ENCODE measurements at regions not wholly inside any gene's neighbourhood (a gene's known extent, or its start where the extent isn't known, plus 50 kb on each side); places are given as distances from the start of the nearest gene placed in this dataset.

DNA sequence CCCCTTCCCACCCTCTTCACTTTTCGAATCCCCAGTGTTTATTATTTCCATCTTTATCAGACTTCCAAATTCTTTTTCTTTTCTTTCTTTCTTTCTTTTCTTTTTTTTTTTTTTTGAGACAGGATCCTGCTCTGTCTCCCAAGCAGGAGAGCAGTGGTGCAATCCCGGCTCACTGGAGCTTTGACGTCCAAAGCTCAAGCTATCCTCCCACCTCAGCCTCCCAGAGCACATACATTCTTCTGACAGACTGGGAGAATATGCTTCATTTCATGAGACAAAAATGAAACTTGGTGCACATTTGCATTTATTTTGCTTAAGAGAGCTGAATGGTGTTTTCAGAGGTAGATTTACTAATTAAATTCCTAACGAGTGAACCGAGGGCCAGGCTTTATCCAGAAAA, 80.1 kb upstream of the FZD8 start (continued):
- TF ChIP-seq, protein P1, sequence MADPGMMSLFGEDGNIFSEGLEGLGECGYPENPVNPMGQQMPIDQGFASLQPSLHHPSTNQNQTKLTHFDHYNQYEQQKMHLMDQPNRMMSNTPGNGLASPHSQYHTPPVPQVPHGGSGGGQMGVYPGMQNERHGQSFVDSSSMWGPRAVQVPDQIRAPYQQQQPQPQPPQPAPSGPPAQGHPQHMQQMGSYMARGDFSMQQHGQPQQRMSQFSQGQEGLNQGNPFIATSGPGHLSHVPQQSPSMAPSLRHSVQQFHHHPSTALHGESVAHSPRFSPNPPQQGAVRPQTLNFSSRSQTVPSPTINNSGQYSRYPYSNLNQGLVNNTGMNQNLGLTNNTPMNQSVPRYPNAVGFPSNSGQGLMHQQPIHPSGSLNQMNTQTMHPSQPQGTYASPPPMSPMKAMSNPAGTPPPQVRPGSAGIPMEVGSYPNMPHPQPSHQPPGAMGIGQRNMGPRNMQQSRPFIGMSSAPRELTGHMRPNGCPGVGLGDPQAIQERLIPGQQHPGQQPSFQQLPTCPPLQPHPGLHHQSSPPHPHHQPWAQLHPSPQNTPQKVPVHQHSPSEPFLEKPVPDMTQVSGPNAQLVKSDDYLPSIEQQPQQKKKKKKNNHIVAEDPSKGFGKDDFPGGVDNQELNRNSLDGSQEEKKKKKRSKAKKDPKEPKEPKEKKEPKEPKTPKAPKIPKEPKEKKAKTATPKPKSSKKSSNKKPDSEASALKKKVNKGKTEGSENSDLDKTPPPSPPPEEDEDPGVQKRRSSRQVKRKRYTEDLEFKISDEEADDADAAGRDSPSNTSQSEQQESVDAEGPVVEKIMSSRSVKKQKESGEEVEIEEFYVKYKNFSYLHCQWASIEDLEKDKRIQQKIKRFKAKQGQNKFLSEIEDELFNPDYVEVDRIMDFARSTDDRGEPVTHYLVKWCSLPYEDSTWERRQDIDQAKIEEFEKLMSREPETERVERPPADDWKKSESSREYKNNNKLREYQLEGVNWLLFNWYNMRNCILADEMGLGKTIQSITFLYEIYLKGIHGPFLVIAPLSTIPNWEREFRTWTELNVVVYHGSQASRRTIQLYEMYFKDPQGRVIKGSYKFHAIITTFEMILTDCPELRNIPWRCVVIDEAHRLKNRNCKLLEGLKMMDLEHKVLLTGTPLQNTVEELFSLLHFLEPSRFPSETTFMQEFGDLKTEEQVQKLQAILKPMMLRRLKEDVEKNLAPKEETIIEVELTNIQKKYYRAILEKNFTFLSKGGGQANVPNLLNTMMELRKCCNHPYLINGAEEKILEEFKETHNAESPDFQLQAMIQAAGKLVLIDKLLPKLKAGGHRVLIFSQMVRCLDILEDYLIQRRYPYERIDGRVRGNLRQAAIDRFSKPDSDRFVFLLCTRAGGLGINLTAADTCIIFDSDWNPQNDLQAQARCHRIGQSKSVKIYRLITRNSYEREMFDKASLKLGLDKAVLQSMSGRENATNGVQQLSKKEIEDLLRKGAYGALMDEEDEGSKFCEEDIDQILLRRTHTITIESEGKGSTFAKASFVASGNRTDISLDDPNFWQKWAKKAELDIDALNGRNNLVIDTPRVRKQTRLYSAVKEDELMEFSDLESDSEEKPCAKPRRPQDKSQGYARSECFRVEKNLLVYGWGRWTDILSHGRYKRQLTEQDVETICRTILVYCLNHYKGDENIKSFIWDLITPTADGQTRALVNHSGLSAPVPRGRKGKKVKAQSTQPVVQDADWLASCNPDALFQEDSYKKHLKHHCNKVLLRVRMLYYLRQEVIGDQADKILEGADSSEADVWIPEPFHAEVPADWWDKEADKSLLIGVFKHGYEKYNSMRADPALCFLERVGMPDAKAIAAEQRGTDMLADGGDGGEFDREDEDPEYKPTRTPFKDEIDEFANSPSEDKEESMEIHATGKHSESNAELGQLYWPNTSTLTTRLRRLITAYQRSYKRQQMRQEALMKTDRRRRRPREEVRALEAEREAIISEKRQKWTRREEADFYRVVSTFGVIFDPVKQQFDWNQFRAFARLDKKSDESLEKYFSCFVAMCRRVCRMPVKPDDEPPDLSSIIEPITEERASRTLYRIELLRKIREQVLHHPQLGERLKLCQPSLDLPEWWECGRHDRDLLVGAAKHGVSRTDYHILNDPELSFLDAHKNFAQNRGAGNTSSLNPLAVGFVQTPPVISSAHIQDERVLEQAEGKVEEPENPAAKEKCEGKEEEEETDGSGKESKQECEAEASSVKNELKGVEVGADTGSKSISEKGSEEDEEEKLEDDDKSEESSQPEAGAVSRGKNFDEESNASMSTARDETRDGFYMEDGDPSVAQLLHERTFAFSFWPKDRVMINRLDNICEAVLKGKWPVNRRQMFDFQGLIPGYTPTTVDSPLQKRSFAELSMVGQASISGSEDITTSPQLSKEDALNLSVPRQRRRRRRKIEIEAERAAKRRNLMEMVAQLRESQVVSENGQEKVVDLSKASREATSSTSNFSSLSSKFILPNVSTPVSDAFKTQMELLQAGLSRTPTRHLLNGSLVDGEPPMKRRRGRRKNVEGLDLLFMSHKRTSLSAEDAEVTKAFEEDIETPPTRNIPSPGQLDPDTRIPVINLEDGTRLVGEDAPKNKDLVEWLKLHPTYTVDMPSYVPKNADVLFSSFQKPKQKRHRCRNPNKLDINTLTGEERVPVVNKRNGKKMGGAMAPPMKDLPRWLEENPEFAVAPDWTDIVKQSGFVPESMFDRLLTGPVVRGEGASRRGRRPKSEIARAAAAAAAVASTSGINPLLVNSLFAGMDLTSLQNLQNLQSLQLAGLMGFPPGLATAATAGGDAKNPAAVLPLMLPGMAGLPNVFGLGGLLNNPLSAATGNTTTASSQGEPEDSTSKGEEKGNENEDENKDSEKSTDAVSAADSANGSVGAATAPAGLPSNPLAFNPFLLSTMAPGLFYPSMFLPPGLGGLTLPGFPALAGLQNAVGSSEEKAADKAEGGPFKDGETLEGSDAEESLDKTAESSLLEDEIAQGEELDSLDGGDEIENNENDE (IDR thresholded peaks at IDR 0.05; ENCODE audit: insufficient replicate concordance, low read length): no peak
- no peak for TF ChIP-seq GTF2F1 (IDR thresholded peaks at IDR 0.05; ENCODE audit: borderline replicate concordance, low read depth, low read length)
- TF ChIP-seq POLR2A (IDR thresholded peaks at IDR 0.05; ENCODE audit: control extremely low read depth in 1 of 2, low read depth in 2 of 2, low read length in 2 of 2): no peak
- TF ChIP-seq CBX8 (IDR thresholded peaks at IDR 0.05; ENCODE audit: borderline replicate concordance, low read depth, low read length): no peak
- no peak for TF ChIP-seq BCL11A (IDR thresholded peaks at IDR 0.05; ENCODE audit: low read depth in 2 of 2, low read length in 2 of 2)
- TF ChIP-seq PHF8 (conservative IDR thresholded peaks at IDR 0.05; ENCODE audit: low read depth, low read length): no peak
- TF ChIP-seq SIX5 (IDR thresholded peaks at IDR 0.05; ENCODE audit: low read depth, low read length): no peak
- no peak for TF ChIP-seq KDM5A (IDR thresholded peaks at IDR 0.05; ENCODE audit: low read length)
